ENCODE measurements at regions not wholly inside any gene's neighbourhood (a gene's known extent, or its start where the extent isn't known, plus 50 kb on each side); places are given as distances from the start of the nearest gene placed in this dataset.
"Not testable (repeated sequence)": the region's sequence is repeated elsewhere in the genome, so short reads cannot be mapped to it uniquely, and the experiment has no call there.

- intact Hi-C loops (cut with micrococcal nuclease), result not testable (repeated sequence)
These were observed 95.5 kb upstream of the PLEKHM1 start for GRCh38 chr17:45585794-45586650.

- intact Hi-C loops (cut with micrococcal nuclease), result not testable (repeated sequence)
These were observed 96.1 kb upstream of the PLEKHM1 start for GRCh38 chr17:45586651-45586934.

GRCh38 chr17:45592433-45592923, 102.0 kb upstream of the PLEKHM1 start:
- intact Hi-C loops (cut with micrococcal nuclease), result loop anchor here (2.0 kb wide), 1 partner anchor 164 kb away; no protein-coding TSS in a partner anchor

- intact Hi-C loops (cut with micrococcal nuclease), result not testable (repeated sequence)
These were observed 105.8 kb upstream of the PLEKHM1 start for GRCh38 chr17:45596347-45596746.

GRCh38 chr17:45600052-45601012, 109.8 kb upstream of the PLEKHM1 start:
- intact Hi-C loops (cut with micrococcal nuclease), result not testable (repeated sequence)

- intact Hi-C loops (cut with micrococcal nuclease), result not testable (repeated sequence)
These were observed 110.5 kb upstream of the PLEKHM1 start for GRCh38 chr17:45601013-45601412.

DNA sequence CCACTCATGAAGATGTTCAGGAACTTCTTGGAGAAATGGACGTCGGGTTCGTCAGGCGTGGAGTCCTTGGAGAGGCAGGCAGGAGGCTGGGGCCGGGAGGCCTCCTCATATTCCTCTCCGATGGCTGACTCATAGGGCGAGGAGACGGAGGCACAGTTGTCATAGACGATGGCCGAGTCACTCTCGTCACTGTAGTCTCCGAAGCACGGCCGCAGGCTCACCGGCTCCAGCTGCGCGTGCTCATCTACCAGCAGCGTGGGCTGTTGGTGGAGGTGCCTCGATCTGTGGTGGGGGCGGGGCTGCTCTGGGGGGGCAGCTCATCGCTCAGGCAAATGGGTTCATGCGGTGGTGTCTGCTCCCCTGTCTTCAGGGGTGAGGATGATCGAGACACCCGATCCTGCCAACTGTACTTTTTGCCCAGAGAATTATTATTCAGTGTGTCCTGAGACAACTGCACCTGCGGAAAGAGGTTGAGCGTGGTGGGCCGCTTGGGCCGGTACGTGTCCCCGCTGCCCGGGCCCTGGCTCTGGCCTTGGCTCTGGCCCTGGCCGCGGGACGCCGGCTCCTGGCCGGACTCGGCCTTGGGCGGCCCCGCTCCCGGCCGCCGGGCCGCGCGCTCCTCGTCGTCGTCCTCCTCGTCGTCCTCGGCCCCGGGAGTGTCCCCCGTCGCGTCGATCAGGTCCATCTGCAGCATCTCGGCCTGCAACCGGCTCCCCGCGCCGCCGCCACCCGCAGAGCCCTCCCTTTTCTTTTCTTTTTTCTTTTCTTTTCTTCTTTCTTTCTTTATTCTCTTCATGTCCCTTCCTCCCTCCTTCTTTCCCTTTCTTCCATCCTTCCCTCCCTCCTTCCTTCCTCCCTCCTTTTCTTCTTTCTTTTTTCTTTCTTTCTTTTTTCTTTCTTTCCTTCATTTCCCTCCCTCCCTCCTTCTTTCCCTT, 111.4 kb upstream of the PLEKHM1 start:
- intact Hi-C loops (cut with micrococcal nuclease), result not testable (repeated sequence)

DNA sequence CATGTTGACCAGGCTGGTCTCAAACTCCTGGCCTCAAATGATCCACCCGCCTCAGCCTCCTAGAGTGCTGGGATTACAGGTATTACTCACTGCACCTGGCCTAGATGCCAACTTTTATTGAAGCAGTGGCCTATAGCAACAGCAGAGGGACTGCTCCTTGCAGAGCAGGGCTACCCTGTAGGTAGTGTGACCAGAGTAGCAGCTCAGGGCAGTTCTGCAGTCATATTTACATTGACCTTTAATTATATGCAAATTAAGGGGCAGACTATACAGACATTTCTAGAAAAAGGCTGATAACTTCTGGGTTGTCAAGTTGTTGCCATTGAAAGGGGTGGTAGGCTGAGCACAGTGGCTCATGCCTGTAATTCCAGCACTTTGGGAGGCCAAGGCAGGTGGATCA, 115.2 kb upstream of the PLEKHM1 start:
- intact Hi-C loops (cut with micrococcal nuclease), result not testable (repeated sequence)

DNA sequence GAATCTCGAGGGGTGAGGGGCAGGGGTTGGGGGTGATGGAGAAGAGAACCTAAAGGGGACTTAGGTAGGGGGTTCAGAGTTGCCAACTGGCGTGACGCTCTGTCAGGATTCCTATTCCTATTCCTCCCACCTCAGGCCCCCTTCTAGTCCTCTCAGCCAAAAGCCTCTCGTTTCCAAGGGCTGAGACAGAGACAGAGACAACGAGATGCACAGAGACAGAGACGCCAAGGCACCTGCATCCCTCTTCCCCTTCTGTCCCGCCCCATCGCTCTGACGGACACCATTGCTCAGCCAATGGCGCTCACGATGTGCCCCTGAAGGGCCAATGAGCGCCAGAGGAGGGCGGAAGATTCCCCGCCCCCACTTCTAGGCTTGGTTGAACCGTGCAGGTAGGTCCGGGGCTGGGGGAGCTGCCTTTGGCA, 129.5 kb upstream of the PLEKHM1 start:
- intact Hi-C loops (cut with micrococcal nuclease), result not testable (repeated sequence)

GRCh38 chr17:45620468-45620867, 129.9 kb upstream of the PLEKHM1 start:
- intact Hi-C loops (cut with micrococcal nuclease), result not testable (repeated sequence)

DNA sequence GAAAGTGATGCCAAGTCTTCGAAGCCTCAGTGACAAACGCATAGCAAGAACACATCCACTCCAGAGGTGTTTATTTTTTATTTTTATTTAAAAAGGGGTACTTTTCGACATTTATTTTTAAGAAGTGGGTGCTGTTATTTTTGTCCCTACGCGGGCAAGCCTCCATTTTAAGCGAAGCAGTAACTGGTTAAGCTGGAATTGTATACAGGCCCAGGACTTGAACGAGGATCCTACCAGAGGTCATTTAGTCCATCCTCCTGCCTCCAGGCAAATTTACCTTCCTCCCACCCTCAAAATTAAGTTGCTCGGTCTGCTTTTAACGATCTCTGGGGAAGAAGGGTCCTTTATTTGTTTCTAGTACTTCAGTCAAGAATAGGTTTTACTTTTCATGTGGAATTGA, 130.6 kb upstream of the PLEKHM1 start:
- intact Hi-C loops (cut with micrococcal nuclease), result not testable (repeated sequence)

GRCh38 chr17:45622295-45622694, 131.8 kb upstream of the PLEKHM1 start:
- intact Hi-C loops (cut with micrococcal nuclease), result not testable (repeated sequence)

GRCh38 chr17:45628019-45628418, 137.5 kb upstream of the PLEKHM1 start:
- intact Hi-C loops (cut with micrococcal nuclease), result no loop called here

GRCh38 chr17:45631941-45632340, 141.4 kb upstream of the PLEKHM1 start:
- intact Hi-C loops (cut with micrococcal nuclease), result no loop called here

DNA sequence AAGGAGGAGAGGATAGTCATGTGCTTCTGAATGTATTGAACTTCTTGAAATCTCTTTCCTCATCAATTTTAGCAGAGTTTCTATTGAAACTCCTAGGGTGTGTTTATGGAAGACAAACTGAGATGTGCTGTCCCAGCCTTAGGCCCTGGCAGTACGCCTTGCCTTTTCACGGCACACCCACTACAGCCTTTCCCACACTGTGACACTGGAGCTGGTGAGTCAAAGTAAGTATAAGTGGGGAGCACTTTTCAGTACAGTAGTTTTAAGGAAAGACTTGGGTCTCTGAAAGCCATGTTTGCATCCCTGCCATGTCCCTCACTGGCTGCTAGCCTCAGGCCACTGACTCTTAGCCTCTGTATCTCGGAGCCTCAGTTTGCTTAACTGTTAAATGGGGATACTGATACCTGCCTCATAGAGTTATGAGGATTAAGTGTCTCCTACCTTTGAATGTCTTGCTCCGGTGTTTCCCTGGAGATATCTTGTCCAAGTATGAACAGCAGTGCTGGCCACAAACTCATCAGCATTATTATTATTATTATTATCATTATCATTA, 144.7 kb upstream of the CRHR1 start:
- intact Hi-C loops (cut with micrococcal nuclease), result no loop called here

DNA sequence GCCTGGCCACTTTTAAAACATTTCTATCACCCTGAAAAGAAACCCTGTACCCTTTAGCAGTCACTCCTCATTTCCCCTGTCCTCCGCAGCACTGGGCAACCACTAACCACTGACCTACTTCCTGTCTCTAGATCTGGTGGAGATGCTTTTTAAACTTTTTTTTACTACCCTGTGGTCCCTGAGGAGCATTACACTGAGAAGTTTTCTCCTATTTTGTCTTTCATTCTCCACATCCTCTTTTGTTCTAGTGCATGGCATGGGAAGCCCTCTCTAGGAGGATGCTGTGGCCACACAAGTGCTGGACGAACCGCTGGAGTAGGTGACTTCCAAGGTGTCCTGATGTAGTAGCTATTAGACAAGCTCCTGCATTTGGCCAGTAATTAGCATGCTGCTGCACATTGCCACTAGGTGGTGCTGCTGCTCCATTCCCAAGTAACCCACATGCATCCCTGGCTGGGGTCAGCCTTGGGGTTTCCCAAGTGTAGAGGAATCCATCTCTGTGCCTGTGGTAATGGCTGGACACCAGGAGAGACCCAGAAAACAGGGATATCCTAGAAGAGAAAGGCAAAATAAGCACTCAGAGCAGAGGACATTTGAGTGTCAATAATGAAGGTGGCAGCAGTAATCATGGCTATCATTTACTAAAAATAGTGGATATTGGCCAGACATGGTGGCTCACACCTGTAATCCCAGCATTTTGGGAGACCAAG, 143.8 kb upstream of the CRHR1 start:
- intact Hi-C loops (cut with micrococcal nuclease), result loop anchor here (1.0 kb wide), 2 partner anchors 192 to 212 kb away; no protein-coding TSS in a partner anchor

- intact Hi-C loops (cut with micrococcal nuclease), result no loop called here
These were observed 142.6 kb upstream of the CRHR1 start for GRCh38 chr17:45641541-45641940.

GRCh38 chr17:45643591-45643990, 140.5 kb upstream of the CRHR1 start:
- intact Hi-C loops (cut with micrococcal nuclease), result no loop called here

DNA sequence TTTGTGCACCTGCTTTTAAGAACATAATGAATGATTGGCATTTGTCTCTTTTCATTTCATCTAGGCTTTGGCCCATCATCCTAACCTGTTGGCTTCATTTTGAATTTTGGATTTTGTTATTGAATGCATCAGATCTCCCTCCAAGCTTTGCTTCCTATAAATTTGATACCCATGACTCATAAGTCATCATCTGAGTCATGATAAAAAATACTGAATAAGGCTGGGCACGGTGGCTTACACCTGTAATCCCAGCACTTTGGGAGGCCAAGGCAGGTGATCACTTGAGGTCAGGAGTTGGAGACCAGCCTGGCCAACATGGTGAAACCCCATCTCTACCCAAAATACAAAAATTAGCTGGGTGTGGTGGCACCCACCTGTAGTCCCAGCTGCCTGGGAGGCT, 139.5 kb upstream of the CRHR1 start:
- intact Hi-C loops (cut with micrococcal nuclease), result not testable (repeated sequence)

DNA sequence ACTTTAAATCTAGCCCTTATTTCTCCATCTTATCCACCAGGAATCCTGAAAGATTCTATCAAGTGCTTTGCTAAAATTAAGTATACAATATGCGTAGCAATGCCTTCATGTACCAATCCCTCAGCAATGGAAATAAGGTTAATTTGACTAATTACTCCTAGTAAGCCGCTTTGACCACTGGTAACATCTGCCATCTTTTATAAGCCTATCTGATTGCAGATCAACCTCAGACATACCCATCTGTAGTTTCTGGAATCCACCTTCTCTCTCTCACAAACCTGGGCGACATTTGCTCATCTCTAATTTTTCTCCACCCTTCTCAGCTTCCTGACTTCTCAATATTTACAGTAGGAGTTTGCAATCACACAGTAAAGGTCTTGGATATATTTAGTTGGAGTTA, 138.8 kb upstream of the CRHR1 start:
- intact Hi-C loops (cut with micrococcal nuclease), result no loop called here

Measured in T-helper 2 cell treated with Interferon-gamma antibody and Interleukin-4, amounts not matched to agents 100 ng/mL and 5 ng/mL, for 36 hours (primary cell).